GM13977 (cell line): ENCODE measurements at regions not wholly inside any gene's neighbourhood (a gene's known extent, or its start where the extent isn't known, plus 50 kb on each side); places are given as distances from the start of the nearest gene placed in this dataset.

Experiments
- DNase-seq: peaks from one replicate; pipeline ENCODE4 v3.0.0; 2012; ENCODE audit warnings: low spot score
- in situ Hi-C: fragments of 300-500 bp; cut with MboI; formaldehyde crosslinking; loops from one replicate; pipeline ENCODE4 v1.12.0; 2022; ENCODE audit warnings: low sequenced_read_pairs, low pct_unique_long_range_greater_than_20kb, mixed read lengths, inconsistent platforms; ENCODE audit not compliant: unreplicated experiment
- TF ChIP-seq, protein P1 (sequence below): IDR thresholded peaks from 2 replicates; pipeline ENCODE4 v1.5.1; 2012; ENCODE audit warnings: mild to moderate bottlenecking, control low read depth; ENCODE audit not compliant: insufficient read depth; ENCODE audit errors: extremely low read depth, missing control alignments

DNA sequence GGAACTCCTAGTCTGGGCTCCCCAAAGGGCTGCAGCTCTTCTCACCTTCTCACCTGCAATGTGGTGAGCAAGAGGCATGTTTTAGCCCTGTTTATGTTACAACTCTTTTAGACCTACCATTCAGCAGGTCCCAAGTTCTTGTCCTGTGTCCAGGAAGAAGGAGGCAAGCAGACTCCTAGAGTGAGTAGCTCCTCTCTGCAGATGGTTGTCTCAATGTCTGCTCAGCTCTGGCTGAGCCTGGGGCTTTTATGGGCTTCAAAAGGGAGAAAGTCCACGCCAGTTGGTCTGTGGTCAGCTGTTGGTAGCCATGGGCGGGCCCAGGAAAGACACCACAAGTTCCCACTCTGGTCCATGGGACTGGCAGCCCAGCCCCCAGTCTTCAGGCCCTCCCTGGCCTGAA, 148.1 kb upstream of the HS6ST1 start:
- DNase-seq, result no peak
- TF ChIP-seq, protein P1, sequence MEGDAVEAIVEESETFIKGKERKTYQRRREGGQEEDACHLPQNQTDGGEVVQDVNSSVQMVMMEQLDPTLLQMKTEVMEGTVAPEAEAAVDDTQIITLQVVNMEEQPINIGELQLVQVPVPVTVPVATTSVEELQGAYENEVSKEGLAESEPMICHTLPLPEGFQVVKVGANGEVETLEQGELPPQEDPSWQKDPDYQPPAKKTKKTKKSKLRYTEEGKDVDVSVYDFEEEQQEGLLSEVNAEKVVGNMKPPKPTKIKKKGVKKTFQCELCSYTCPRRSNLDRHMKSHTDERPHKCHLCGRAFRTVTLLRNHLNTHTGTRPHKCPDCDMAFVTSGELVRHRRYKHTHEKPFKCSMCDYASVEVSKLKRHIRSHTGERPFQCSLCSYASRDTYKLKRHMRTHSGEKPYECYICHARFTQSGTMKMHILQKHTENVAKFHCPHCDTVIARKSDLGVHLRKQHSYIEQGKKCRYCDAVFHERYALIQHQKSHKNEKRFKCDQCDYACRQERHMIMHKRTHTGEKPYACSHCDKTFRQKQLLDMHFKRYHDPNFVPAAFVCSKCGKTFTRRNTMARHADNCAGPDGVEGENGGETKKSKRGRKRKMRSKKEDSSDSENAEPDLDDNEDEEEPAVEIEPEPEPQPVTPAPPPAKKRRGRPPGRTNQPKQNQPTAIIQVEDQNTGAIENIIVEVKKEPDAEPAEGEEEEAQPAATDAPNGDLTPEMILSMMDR, result no peak
- in situ Hi-C loops, result no loop called here

DNA sequence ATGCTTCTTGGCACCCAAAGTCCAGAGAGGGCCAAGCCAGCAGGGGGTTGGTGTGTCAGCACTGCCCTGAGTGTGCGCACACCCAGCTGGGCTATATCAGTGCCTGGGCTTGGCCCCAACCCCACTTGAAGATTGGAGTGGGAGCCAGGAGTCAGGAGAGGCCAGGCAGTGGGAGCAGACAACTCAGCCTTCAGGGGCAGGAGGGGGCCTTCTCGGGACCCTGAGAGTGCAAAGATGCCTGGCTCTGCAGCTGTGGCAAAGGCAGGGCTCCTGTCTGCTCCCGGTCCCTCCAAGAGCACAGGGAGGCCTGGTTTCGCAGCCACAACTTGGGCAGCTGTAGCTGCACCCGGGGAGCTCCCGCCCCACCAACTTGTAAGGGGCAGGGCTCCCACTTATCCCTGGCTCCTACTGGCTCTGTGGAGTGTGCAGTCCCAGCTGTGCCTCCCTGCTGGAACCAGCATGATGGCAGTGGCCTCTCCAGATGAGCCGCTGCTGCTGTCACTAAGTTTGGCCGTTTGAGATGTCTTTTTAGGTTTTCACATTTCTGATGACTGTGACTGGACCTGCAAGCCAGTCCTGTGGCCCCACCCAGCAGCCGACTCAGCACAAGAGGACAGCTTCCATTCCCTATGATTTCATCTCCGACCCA, 148.8 kb upstream of the HS6ST1 start:
- DNase-seq, result no peak
- in situ Hi-C loops, result no loop called here
- TF ChIP-seq, protein P1, result no peak

DNA sequence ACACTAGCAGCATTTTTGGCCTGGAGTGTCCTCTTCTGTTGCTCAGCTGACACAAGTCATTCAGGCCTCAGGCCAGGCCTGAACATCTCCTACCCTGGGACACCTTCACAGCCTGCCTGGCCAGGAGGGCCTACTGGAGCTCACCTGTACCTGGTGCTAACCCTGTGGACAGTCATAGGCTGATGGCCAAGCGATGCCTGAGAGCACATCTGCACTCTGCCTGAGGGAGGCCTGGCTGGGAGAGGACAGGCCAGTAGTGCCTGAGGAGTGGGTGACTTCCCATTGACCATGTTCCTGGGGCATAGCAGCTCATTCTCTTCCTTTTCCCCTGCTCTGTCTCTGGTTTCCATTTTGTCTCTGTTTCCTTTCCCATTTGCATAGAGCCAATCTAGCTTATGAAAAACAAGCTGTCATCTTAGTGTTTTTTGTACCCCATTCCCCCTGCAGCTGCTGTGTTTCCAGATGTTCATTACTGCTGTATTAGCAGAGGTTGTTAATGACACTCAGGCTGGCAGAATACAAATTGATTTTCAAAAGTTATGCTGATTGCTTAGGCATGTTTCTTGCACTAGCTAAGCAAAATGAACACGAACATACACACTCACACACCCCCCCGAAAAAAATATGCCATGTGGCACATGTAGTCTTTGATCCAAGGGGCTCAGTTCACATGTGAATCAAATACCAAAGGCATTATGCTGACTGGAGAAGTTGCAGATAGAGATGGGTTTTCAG, 149.7 kb upstream of the HS6ST1 start:
- TF ChIP-seq, protein P1, result no peak
- no peak for DNase-seq
- in situ Hi-C loops, result no loop called here

DNA sequence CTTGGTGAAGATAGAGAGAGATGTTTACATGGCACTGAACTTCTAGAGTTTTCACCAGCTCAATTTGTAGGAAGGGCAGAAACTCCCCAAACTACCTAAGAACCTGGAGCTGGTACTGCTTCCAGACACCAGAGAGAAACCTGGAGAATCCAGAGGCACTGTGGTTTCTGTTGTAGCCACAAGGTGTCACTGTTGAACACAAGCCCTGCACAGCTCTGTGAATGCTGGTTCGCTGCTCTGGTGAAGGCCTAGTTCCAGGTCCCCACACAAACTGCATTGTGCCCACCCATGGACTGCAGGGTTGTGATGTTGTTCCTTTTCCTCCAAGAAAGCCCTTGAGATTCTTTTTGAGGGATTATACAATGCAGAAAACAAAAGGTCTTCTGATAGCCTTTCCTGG, 150.5 kb upstream of the HS6ST1 start:
- DNase-seq, result peak; percentile 13
- TF ChIP-seq, protein P1, result peak; percentile 23
- in situ Hi-C loops, result no loop called here

DNA sequence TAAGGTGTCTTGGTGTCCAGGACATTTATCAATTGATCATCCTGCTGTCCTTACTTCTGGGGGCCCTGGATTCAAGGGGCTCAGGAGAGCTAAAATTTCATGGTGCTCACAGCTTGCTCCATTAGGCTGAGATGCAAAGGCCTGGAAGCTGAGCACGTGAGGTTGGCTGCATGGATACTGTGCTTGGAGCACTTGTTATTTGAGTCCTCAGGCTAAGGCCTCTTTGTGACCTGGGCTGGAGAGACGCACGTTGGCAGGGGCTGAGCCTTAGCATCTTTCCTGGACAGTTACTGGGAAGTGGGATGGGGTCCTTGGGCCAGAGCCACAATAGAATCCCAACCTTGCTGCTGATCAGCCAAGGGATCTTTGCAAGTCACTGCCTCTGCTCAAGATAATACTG, 151.2 kb upstream of the HS6ST1 start:
- TF ChIP-seq, protein P1, result no peak
- no peak for DNase-seq
- in situ Hi-C loops, result no loop called here

DNA sequence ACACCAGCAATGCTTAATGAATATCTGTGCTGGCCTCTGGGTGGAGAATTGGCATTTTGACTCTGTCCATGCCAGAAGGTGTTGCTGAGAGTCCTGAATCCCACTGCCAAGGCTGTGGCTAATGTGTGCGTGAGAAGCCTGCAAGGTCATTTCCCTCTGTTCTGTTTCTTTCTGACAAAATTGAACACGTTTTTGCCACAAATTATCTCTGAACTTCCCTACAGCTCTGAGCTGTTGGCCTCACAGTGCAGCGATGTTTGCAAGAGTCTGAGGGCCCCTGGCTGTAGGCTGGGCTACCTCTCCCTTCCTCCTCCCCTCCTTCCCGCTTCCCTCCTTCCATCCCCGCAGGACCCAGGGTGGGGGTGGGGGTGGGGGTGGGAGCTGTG, 154.1 kb upstream of the HS6ST1 start:
- in situ Hi-C loops, result no loop called here
- TF ChIP-seq, protein P1, result no peak
- DNase-seq, result no peak
